NCI-H345 (cell line): ENCODE measurements at regions not wholly inside any gene's neighbourhood (a gene's known extent, or its start where the extent isn't known, plus 50 kb on each side); places are given as distances from the start of the nearest gene placed in this dataset.
"Not testable (repeated sequence)": the region's sequence is repeated elsewhere in the genome, so short reads cannot be mapped to it uniquely, and the experiment has no call there.

ENCODE experiments used
- DNase-seq: peaks from one replicate; lab custom pipeline; 2025; lab: John Stamatoyannopoulos, UW

DNA sequence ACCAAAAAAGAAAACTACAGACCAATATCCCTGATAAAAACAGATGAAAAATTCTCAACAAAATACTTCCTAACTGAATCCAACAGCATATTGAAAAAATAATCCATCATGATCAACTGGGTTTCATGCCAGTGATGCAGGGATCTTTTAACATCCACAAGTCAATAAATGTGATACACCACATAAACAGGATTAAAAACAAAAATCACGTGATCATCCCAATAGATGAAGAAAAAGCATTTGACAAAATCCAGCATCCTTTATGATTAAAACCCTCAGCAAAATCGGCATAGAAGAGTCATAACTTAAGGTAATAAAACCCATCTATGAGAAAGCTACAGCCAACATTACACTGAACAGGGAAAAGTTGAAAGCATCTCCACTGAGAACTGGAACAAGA lies 107.5 kb downstream of the DCLK3 start:
- no peak for DNase-seq

DNA sequence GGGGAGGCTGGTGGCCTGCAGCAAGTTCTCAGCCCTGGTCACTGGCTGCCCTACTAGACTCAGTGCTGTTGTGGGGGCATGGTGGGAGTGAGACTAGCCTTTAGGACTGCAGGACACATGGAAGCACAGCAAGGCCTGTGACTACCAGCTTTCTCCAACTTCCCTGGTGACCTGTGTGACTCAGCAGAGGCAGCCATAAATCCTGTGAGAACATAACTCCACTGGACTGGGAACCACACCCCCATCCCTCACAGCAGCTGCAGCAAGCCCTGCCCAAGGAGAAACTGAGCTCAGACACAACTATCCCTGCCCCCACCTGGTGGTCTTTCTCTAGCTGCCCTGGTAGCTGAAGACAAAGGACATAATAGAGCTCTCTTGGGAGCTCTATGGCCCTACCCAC lies 111.3 kb downstream of the DCLK3 start:
- no peak for DNase-seq

DNA sequence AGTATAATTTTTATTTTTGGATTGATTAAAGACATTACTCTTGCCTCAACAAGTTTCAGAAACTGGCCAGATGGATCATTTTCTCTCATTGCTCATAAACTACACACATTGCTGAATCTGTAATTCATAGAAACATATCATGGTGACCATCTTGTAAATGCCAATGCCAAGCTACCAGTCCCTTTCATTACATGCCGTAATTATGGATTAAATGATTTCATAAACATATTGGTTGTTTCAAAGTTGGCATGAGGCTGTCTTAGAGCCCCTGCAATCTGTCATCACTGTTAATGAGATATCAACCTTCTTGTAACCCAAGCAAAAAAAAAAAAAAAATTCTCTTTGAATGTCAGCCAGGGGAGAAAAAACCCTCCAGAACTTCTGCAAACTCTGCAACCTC lies 112.2 kb downstream of the DCLK3 start:
- DNase-seq, result no peak

DNA sequence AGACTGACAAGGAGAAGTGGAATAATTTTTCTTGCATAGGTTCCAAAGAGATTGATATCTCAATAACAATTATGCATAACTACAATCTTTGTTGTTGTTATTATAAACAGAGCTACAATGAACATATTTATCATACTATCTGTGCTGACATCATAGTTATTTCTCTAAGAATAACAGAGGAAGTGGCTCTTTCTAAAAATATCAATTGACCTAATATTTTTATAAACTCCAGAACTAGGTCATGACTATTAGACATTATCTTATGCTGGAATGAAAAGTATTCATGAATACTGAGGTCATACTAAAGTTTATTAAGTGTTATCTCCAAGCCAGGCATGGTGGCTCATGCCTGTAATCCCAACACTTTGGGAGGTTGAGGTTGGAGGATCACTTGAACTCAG lies 114.1 kb downstream of the DCLK3 start:
- no peak for DNase-seq

DNA sequence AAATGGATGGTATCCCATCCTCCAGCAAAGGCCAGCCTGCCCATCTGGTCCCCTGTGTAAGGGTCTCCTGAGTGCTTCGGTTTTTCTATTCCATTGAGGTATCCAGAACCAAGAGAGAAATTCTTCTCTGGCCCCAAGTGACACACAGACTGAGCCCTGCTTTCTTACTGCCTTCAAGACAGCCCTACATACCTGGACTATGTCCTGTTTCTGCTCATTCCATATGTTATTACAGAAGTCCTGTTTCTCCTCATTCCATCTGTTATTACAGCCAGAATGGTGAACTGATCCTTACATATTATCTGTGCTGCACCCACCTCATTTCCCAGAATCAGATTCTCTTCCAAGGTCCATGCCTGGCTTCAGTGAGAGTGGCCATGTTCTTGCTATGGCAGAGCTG lies 115.2 kb downstream of the DCLK3 start:
- DNase-seq, result no peak

DNA sequence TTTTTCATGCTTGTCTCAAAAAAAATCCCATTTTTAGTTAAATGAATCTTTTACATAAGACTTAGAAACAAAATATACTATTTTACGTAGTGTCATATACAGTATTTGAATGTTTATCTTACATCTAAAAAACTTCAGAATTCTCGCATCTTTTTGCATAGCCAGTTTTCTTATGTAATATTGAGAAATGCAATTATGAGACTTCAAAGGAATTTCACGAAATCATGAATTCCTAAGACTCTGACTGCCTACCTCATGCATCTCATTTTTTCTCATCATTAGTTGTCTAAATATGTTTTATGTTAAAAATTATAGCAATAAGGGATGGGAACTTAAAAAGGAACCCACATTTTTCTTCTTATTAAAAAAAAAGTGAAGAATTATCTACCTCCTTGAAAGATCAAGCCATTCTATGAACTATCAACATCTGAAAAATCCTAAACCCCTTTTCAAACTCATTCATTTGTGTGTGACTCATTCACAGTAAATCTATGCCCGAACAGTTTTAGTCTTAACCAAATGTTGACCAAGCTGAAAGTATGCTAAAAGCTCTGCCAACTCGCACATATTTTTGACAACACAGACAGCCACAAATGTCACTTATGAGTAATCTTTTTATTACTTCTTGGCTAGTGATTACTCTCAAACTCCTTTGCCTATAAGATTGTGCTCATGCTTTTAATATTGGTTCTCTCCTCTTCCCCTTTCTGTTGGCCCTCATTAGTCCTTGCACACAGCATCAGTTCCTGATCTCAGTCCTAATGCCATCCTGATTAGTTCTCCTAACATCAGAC lies 115.9 kb downstream of the DCLK3 start:
- no peak for DNase-seq

DNA sequence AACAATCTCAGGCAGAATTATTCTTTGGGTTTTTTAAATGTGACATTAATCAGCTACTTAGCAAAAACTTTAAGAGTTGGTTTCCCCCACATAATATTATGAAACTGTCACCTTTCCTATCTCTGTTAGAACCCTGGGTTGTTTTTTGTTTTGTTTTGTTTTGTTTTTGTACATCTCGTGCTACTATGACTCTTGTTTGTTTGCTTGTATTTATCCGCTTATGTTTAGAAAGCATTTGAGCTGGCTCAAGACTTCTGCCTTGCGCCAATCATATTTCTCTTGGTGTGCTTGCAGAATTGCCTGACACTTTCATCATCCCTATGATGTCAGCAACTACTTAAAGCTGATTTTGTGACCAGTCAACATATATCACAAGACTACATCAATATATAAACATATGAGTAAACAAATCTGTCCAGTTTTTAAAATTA lies 116.9 kb downstream of the DCLK3 start:
- DNase-seq, result no peak

DNA sequence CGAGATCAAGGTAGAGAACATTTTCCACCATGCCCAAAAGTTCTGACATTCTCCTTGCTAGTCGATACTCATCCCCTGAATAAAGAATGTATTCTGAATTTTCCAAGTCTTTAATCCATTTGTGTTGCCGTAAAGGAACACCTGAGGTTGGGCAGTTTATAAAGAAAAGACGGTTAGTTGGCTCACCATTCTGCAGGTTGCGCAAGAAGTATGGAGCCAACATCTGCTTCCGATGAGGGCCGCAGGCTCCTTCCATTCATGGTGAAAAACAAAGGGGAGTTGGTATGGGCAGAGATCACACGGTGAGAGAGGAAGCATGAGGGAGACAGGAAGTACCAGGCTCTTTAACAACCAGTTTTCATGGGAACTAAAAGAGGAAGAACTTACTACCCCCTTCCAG lies 121.2 kb downstream of the DCLK3 start:
- DNase-seq, result no peak

DNA sequence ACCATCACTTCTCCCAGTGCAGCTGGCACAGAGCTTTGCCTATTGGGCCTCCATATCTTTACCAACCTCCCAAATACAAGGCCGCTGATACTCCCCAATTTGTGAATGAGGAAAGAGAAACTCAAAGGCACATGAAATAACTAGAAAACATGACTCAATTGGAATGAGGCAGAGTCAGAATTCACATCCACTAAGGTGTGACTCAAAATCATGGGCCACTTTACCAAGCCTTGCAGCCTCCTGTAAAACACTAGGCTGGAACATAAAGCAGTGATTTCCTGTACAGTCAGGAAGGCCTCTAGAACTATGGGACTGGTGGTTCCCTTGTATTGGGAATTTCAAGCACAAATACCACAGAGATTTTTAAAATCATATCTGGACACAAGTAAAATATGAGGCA lies 128.6 kb downstream of the DCLK3 start:
- DNase-seq, result no peak

DNA sequence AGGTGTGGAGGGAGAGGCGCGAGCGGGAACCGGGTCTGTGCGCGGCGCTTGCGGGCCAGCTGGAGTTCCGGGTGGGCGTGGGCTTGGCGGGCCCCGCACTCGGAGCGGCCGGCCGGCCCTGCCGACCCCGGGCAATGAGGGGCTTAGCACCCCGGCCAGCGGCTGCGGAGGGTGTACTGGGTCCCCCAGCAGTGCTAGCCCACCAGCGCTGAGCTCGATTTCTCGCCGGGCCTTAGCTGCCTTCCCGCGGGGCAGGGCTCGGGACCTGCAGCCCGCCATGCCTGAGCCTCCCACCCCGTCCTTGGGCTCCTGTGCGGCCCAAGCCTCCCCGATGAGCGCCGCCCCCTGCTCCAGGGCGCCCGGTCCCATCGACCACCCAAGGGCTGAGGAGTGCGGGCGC lies 130.5 kb downstream of the DCLK3 start:
- DNase-seq, result not testable (repeated sequence)

DNA sequence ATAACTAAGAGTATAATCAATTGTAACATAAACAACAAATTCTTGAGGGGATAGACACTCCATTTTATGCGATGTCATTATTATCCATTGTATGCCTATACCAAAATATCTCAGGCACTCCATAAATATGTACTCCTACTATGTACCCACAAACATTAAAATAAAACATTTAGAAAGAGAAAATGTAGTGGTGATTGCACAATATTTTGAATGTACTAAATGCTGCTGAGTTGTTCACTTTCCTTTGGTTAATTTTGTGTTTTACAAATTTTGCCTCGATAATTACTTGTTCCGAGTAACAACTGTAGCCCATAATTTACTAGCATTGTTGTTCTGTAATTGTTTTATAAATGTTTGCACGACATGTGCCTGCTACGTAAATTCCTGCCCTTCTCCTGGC lies 131.3 kb downstream of the DCLK3 start:
- no peak for DNase-seq

DNA sequence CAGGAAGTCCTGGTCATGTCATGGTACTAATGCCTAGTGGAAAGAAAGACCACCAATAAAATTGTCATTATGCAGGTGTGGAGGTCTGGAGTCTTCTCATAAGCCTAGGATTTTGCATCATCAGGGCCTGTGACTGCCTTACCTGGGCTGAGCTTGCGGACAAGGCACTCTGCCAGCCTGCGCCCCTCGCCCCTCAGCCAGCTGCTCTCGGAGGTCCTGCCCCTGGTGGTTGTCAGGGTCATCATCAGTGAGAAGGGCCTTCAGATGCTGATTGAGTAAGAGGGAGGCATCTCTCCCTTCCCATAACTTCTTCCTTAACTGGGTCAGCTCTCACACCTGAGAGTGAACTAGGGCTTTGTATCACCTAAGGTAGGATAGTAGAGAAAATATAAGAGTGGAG lies 132.8 kb downstream of the DCLK3 start:
- DNase-seq, result no peak

DNA sequence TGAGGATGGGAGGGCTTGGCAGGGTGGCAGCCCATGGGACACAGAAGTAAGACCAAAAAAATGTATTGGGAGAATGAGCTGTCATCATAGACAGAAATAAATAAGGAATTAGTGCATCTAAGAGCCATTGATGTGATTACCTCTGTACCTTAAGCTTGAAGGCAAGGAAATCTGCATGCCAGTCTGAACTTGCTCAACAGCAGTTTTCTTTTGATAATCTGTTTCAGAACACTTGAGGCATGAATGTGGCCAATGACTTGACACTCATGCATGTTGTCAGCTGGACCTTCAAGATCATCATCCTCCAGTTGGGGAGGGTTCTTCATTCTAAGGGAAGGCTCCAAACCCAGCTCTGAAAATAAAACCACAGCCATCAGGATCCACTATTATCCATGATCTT lies 148.5 kb downstream of the DCLK3 start:
- no peak for DNase-seq

DNA sequence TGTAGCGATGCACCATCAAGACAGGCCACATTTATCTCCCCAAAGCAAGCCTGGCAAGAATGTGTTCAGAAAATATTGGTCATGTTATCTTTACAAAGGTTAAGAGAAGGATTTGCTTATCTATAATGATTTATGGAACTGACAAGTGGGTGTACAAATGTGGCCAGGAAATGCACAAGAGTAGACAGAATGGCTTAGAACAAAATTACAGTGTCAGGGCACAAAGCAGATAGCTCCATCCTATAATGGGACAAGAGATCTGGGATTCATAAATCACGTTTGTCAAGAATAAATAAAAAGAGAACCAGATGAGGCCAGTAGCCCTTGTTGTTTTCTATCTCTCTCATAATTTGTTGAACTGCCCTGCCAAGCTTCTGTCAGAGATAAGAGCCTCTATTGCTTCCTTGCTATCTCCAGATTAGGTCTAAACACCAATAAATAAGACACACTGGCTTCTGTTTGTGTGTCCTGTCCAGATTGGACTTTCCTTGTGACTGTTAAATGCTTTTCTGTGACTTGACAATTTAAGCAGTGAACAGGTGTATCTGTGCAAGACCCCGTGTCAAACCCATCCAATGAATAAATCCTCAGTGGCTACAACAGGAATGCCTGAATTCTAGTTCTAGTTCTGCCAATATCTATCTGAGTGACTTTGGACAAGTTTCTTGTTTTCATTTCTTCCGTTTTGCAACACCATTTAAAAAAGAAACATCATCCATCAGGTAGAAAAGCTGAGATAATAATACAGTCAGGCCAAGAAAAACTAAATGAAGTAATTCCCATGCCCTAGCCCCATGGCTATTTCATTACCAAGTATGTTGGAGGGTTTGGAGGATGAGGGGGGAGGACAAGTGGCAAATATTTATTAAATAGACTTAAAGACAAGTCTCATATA lies 157.2 kb downstream of the DCLK3 start:
- peak; percentile 7 for DNase-seq

DNA sequence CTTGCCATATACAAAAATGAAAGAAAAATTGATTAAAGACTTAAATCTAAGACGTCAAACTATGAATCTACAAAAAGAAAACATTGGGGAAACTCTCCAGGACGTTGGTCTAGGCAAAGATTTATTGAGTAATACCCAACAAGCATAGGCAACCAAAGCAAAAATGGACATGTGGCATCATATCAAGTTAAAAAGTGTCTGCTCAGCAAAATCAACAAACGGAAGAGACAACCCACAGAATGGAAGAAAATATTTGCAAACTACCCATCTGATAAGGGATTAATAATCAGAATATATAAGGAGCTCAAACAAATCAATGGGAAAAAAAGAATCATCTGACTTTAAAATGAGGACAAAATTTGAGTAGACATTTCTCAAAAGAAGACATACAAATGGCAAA lies 160.9 kb downstream of the DCLK3 start:
- DNase-seq, result no peak

DNA sequence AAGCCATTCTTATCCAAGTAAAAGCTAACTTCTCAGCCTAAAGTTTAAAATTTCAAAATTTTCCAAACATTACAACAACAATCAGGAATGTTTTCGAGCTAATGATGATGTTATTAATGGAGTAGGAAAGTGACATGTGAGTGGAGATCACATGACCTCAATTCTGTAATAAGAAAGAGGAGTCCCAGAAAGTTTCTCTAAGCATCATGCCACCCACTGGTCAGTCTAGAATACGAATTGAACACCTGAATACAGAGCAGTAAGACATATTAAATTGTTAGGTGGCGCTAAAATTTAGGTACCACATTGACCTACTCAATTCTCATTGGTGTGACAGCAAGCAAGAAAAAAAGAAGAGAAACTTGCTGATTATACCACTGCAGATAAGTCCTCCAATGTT lies 163.9 kb downstream of the DCLK3 start:
- DNase-seq, result no peak
